SJSA1 (cell line): ENCODE measurements at regions not wholly inside any gene's neighbourhood (a gene's known extent, or its start where the extent isn't known, plus 50 kb on each side); places are given as distances from the start of the nearest gene placed in this dataset.

Experiments used
- DNase-seq, 2 experiments: peaks; one replicate each; pipeline ENCODE4 v3.0.0-alpha.2; 2015 to 2020; ENCODE audit warnings: low spot score in 2 of 2, low read depth in 1 of 2
- H3K27ac ChIP-seq: fragments of 250-450 bp; sonication (Bioruptor Pico); 2 replicates; pipeline ENCODE4 v1.5.1; 2020; ENCODE audit warnings: mild to moderate bottlenecking, moderate library complexity
- H3K27me3 ChIP-seq: fragments of 250-450 bp; sonication (Bioruptor Pico); replicated peaks from 2 replicates; pipeline ENCODE4 v1.5.1; 2020; ENCODE audit warnings: mild to moderate bottlenecking, moderate library complexity
- H3K36me3 ChIP-seq: fragments of 250-450 bp; sonication (Bioruptor Pico); 2 replicates; pipeline ENCODE4 v1.5.1; 2020; ENCODE audit warnings: mild to moderate bottlenecking
- H3K4me1 ChIP-seq: fragments of 250-450 bp; sonication (Bioruptor Pico); replicated peaks from 2 replicates; pipeline ENCODE4 v1.6.1; 2021; ENCODE audit warnings: mild to moderate bottlenecking
- H3K4me3 ChIP-seq: fragments of 250-450 bp; sonication (Bioruptor Pico); 2 replicates; pipeline ENCODE4 v1.5.1; 2020; ENCODE audit warnings: mild to moderate bottlenecking
- H3K9me3 ChIP-seq: fragments of 250-450 bp; sonication (Bioruptor Pico); replicated peaks from 2 replicates; pipeline ENCODE4 v1.5.1; 2020; ENCODE audit warnings: mild to moderate bottlenecking

- DNase-seq: peak in 1 of 2 experiments; percentile 84
- H3K9me3 ChIP-seq: no peaks in the 10 kb centered on the region
- H3K4me1 ChIP-seq: peaks cover 20% of the 10 kb centered on the region
- no peaks in the 10 kb centered on the region for H3K27me3 ChIP-seq
- no peaks in the 10 kb centered on the region for H3K36me3 ChIP-seq
- peak overlapping the region; percentile 33 for H3K27ac ChIP-seq
- H3K4me3 ChIP-seq: no peak overlapping the region
These were observed 624.1 kb downstream of the CD109 start for GRCh38 chr6:74320074-74320473.

GRCh38 chr6:74319292-74319691, 623.3 kb downstream of the CD109 start:
- H3K4me1 ChIP-seq: peaks cover 20% of the 10 kb centered on the region
- H3K9me3 ChIP-seq: no peaks in the 10 kb centered on the region
- H3K36me3 ChIP-seq: no peaks in the 10 kb centered on the region
- no peak for DNase-seq
- no peak overlapping the region for H3K4me3 ChIP-seq
- H3K27ac ChIP-seq: no peak overlapping the region; the same call in 1 of the 2 replicates
- H3K27me3 ChIP-seq: no peaks in the 10 kb centered on the region

DNA sequence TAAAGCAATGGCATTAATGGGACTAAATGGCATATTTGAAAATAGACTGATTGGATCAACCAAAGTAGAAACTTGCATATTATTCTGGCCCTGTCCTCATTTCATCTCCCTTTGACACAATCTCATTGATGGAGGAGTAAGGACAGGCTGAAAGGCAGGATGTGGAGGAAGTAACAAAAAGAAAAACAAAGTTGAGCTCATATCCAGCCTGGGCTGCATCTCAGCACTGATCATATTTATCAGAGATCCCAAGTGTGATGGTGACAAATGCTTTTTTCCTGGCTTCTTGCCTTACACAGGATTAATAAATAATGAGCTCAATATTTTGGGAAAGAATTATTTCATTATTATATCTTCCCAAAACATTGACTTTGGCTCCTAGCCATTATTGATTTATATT, 622.7 kb downstream of the CD109 start:
- no peak overlapping the region for H3K4me3 ChIP-seq
- H3K27me3 ChIP-seq: no peaks in the 10 kb centered on the region
- H3K27ac ChIP-seq: no peak overlapping the region
- peaks cover 20% of the 10 kb centered on the region for H3K4me1 ChIP-seq
- DNase-seq: no peak
- H3K36me3 ChIP-seq: no peaks in the 10 kb centered on the region
- H3K9me3 ChIP-seq: no peaks in the 10 kb centered on the region

DNA sequence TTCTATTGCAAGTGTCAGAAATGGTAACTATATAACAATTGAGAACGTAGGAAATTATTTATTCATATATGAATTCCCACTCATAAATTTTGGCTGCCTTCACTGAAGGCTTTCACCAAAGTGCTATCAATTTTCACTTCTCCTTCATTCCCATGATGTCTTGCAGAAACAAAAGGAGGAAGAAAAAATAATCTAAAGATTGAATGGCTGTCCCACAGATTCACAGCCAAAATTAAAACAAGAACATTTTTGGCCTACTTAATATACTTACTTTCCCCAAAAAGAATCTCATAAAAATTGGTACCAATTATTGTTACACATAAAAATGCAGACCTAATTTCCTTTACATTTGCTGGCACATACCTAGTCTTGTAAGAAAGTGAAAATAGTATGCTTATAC, 616.1 kb downstream of the CD109 start:
- Histone ChIP-seq H3K27me3 (no peaks in the 10 kb centered on the region), H3K4me3 (no peak overlapping the region), H3K9me3 (no peaks in the 10 kb centered on the region), H3K27ac (no peak overlapping the region), H3K36me3 (no peaks in the 10 kb centered on the region), H3K4me1 (no peaks in the 10 kb centered on the region)
- no peak for DNase-seq

DNA sequence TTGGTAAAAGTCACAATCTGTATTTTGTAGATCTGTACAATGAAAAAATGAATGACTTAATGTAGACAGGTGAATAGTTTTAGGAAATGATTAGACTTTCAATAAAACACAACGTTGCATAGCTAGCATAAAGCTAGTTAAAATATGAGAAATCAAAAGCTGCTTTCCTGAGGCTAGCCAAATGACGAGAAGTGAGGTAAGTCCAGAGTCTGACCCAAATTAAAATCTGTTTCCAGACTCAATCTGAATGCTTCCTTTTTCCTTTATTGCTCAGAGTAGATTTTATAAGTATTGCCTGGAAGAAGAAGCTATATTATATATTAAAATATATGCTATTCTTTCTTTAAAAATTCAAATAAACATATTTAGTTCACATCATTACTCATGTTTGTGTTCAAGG, 615.4 kb downstream of the CD109 start:
- no peak overlapping the region for H3K27ac ChIP-seq
- no peaks in the 10 kb centered on the region for H3K27me3 ChIP-seq
- H3K36me3 ChIP-seq: no peaks in the 10 kb centered on the region
- DNase-seq: no peak
- no peak overlapping the region for H3K4me3 ChIP-seq
- H3K4me1 ChIP-seq: no peaks in the 10 kb centered on the region
- H3K9me3 ChIP-seq: no peaks in the 10 kb centered on the region

DNA sequence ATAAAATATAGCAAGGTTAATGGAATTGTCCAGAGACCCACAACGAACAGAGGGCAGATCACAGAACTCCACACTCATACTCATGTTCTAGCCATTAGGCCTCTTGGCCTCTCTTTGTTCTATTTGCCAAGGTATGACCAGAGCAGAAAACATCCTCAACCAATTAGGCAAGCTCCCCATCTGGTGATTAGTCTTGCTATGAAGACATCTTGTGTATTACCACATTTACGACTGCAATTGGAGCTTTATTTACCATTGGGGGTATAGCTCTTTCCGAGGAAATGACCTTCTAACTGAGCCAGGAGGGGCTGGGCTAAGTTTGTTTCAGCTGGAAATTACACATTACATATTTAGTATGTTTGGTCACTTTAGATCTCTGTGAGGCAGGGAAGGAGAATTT, 593.9 kb downstream of the CD109 start:
- no peak overlapping the region for H3K27ac ChIP-seq
- no peaks in the 10 kb centered on the region for H3K9me3 ChIP-seq
- H3K4me1 ChIP-seq: no peaks in the 10 kb centered on the region
- no peaks in the 10 kb centered on the region for H3K36me3 ChIP-seq
- no peak overlapping the region for H3K4me3 ChIP-seq
- DNase-seq: no peak
- H3K27me3 ChIP-seq: no peaks in the 10 kb centered on the region

DNA sequence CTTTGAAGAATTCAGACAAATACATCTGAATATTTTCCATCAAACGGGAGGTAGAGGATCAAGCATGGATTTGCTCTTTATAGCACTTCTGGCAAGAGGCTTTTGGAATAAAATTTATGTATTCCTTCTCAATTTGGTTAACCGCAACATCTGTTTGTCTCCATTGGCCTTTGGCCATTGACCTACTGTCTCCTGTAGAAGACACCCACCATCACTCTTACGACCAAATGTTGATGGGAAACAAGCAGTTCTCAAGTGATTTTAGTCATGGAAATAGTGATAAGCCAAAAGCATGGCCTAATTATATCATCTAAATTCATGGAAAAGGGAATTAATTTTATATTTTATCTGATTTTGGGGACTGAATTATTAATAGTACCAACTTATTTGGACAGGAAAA, 591.9 kb downstream of the CD109 start:
- Histone ChIP-seq H3K27ac (no peak overlapping the region), H3K4me3 (no peak overlapping the region), H3K9me3 (no peaks in the 10 kb centered on the region), H3K27me3 (no peaks in the 10 kb centered on the region), H3K36me3 (no peaks in the 10 kb centered on the region), H3K4me1 (peaks cover 10% of the 10 kb centered on the region; the same call in 1 of the 2 replicates)
- DNase-seq: no peak

DNA sequence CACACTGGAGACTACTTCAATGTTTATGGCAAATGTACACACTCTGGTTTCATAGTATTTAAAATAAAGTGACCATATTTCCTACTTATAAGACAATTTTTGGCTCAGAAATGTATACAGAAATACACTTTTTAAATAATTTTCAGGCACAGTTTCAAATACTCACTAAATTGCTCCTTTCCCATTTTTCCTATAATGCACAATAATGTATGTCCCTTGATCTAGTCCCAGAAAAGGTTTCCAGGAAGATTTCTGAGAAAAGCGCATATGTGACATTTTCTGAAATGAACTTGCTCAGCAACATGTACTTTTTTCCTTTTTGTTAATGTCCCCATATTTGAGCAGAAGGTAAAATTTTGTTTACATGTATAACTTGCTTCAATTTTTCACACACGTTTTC, 591.4 kb downstream of the CD109 start:
- Histone ChIP-seq H3K4me1 (peaks cover 10% of the 10 kb centered on the region; the same call in 1 of the 2 replicates), H3K27me3 (no peaks in the 10 kb centered on the region), H3K9me3 (no peaks in the 10 kb centered on the region), H3K27ac (no peak overlapping the region), H3K4me3 (no peak overlapping the region), H3K36me3 (no peaks in the 10 kb centered on the region)
- DNase-seq: no peak

- H3K27ac ChIP-seq: no peak overlapping the region
- no peak for DNase-seq
- H3K27me3 ChIP-seq: no peaks in the 10 kb centered on the region
- H3K4me1 ChIP-seq: peaks cover 10% of the 10 kb centered on the region; the same call in 1 of the 2 replicates
- H3K36me3 ChIP-seq: no peaks in the 10 kb centered on the region
- H3K4me3 ChIP-seq: no peak overlapping the region
- H3K9me3 ChIP-seq: no peaks in the 10 kb centered on the region
These were observed 588.3 kb downstream of the CD109 start for GRCh38 chr6:74284284-74284683.

- no peaks in the 10 kb centered on the region for H3K27me3 ChIP-seq
- no peaks in the 10 kb centered on the region for H3K9me3 ChIP-seq
- H3K36me3 ChIP-seq: no peaks in the 10 kb centered on the region
- H3K4me1 ChIP-seq: peaks cover 10% of the 10 kb centered on the region; the same call in 1 of the 2 replicates
- no peak overlapping the region for H3K27ac ChIP-seq
- peak in 1 of 2 experiments; percentile 18 for DNase-seq
- no peak overlapping the region for H3K4me3 ChIP-seq
These were observed 587.5 kb downstream of the CD109 start for GRCh38 chr6:74283532-74283931.

GRCh38 chr6:74282143-74282689, 586.2 kb downstream of the CD109 start:
- no peaks in the 10 kb centered on the region for H3K27me3 ChIP-seq
- no peaks in the 10 kb centered on the region for H3K36me3 ChIP-seq
- no peak overlapping the region for H3K4me3 ChIP-seq
- DNase-seq: no peak
- H3K27ac ChIP-seq: no peak overlapping the region
- no peaks in the 10 kb centered on the region for H3K9me3 ChIP-seq
- peaks cover 16% of the 10 kb centered on the region; the same call in 1 of the 2 replicates for H3K4me1 ChIP-seq

DNA sequence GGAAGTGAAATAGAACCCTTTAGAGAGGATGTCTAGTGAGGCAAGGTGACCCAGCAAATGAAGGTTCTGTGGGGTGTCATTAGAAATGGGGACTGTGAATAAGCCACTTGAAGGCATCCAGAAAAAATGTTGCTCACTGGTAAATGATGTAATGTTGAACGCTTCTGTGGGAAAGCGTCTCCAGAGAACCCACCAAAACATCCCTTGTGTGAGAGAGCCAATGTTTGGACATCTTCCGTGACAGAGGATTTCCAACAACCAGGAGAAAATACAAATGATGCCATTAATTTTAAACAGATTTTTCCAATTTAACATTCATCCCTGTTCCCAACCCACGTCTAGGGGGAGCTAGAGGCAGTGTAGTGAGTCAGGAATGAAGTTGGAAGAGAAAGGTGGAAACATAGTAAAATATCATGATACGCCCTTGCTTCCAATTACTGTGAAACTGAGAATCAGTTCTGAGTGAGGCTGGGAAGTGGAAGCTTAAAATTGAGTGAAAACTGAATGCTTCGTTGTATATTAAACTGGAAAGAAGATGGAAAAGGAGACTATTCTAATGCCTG, 584.2 kb downstream of the CD109 start:
- Histone ChIP-seq H3K9me3 (no peaks in the 10 kb centered on the region), H3K27me3 (no peaks in the 10 kb centered on the region), H3K36me3 (no peaks in the 10 kb centered on the region), H3K4me3 (no peak overlapping the region), H3K4me1 (peaks cover 16% of the 10 kb centered on the region; the same call in 1 of the 2 replicates), H3K27ac (no peak overlapping the region)
- DNase-seq: no peak

DNA sequence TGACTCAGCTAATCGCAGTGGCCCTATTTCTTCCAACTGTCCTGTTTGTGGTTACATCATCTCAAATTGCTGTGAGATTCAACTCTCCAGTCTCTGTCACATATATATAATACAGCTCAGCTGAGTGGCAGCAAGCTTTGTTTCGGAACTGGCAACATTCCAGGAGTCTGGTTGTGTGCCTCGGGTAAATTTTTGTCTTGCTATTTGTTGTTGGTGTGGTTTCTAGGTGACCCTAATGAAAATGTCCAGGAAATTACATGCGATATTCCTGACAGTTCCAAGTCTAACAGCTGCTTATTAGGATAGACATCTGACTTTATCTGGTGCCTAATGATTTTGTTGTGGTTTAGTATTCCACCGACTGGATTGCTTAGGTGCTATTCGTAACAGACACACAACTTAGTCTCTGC, 581.8 kb downstream of the CD109 start:
- no peaks in the 10 kb centered on the region for H3K36me3 ChIP-seq
- no peaks in the 10 kb centered on the region for H3K9me3 ChIP-seq
- H3K27ac ChIP-seq: peak overlapping the region; percentile 17; the same call in 1 of the 2 replicates
- H3K4me3 ChIP-seq: no peak overlapping the region
- DNase-seq: peak; percentile 48 to 53
- H3K27me3 ChIP-seq: no peaks in the 10 kb centered on the region
- H3K4me1 ChIP-seq: peaks cover 6% of the 10 kb centered on the region; the same call in 1 of the 2 replicates

DNA sequence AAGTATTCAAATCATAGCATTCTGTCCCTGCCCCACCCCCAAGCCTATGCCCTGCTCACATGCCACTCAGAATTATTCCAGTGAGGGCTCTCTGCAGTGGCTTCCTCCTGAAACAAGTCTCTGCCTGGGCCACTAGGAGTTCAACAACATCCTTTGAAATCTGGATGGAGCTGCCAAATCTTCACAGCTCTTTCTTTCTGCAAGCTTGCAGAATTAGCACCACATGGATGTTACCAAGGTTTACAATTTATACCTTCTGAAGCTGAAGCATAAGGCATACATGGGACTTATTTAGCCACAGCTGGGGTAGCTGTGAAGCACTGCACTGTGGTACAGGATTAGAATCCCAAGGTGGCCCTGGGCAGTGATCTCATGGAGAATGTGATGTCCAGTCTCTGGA, 577.5 kb downstream of the CD109 start:
- Histone ChIP-seq H3K4me1 (peaks cover 15% of the 10 kb centered on the region; the same call in 1 of the 2 replicates), H3K4me3 (no peak overlapping the region), H3K36me3 (no peaks in the 10 kb centered on the region), H3K27me3 (no peaks in the 10 kb centered on the region), H3K9me3 (no peaks in the 10 kb centered on the region), H3K27ac (no peak overlapping the region)
- DNase-seq: no peak

DNA sequence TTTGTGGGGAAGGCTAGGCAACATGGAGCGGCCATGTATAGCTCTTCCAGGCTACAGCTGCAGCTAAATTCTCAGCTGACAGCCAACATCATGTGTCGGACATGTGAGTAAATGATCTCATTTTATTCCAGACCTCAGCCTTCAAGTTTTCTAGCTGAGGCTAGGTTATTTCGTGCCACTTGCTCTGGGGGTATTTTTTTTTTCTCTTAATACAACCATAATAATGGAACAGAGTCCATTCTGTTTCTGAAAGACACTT, 573.5 kb downstream of the CD109 start:
- Histone ChIP-seq H3K36me3 (no peaks in the 10 kb centered on the region), H3K27me3 (no peaks in the 10 kb centered on the region), H3K4me3 (no peak overlapping the region), H3K27ac (no peak overlapping the region), H3K4me1 (peaks cover 8% of the 10 kb centered on the region; the same call in 1 of the 2 replicates), H3K9me3 (no peaks in the 10 kb centered on the region)
- DNase-seq: no peak
